IMR-90 (cell line): ENCODE measurements at regions not wholly inside any gene's neighbourhood (a gene's known extent, or its start where the extent isn't known, plus 50 kb on each side); places are given as distances from the start of the nearest gene placed in this dataset.

ENCODE experiments used
- ATAC-seq: fragments of 200-7000 bp; cut with Tn5 transposase; 2 replicates; pipeline ENCODE4 v1.9.1; 2020; ENCODE audit warnings: low read depth, mild to moderate bottlenecking, moderate library complexity
- BruUV-seq: library from RNA; stranded (reverse); fragments of 400-500 nt; replicated peaks from 2 replicates; lab custom pipeline; 2021; lab: Mats Ljungman, UMichigan
- CTCF ChIA-PET: fragments of 300-600 bp; formaldehyde crosslinking; extraction: SDS; loops from one replicate; lab custom pipeline; 2021; ENCODE audit warnings: antibody characterized with exemption; lab: Yijun Ruan, JAX
- POLR2A ChIA-PET: fragments of 300-600 bp; sonication (Branson Sonifier 250); formaldehyde crosslinking; loops from one replicate; lab custom pipeline; 2022; ENCODE audit warnings: antibody characterized with exemption; ENCODE audit not compliant: unreplicated experiment; lab: Charles Lee
- DNase-seq: peaks from one replicate; pipeline ENCODE4 v3.0.0; 2013
- H2AFZ ChIP-seq: replicated peaks from 2 replicates; pipeline ENCODE3; 2013; ENCODE audit warnings: low read length, mild to moderate bottlenecking; ENCODE audit not compliant: poor library complexity
- H2AK5ac ChIP-seq: 2 replicates; pipeline ENCODE4 v1.6.1; 2013; ENCODE audit warnings: low read depth, low read length, inconsistent platforms
- H2AK9ac ChIP-seq: replicated peaks from 2 replicates; pipeline ENCODE3; 2013; ENCODE audit warnings: mild to moderate bottlenecking, low read depth, low read length, moderate library complexity; ENCODE audit not compliant: poor library complexity
- H2BK120ac ChIP-seq: 2 replicates; pipeline ENCODE4 v1.6.1; 2013; ENCODE audit warnings: low read depth, low read length, inconsistent platforms
- H2BK15ac ChIP-seq: 3 replicates; pipeline ENCODE4 v1.6.1; 2013; ENCODE audit warnings: low read depth, low read length, inconsistent platforms
- H2BK20ac ChIP-seq: 2 replicates; pipeline ENCODE4 v1.6.1; 2013; ENCODE audit warnings: low read depth, mild to moderate bottlenecking, inconsistent platforms, low read length, moderate library complexity
- H2BK5ac ChIP-seq: 2 replicates; pipeline ENCODE4 v1.6.1; 2013; ENCODE audit warnings: mild to moderate bottlenecking, low read depth, low read length, inconsistent platforms; ENCODE audit not compliant: poor library complexity, severe bottlenecking
- H3K14ac ChIP-seq: replicated peaks from 2 replicates; pipeline ENCODE4 v1.6.1; 2013; ENCODE audit warnings: low read depth, low read length, inconsistent platforms
- H3K18ac ChIP-seq: 2 replicates; pipeline ENCODE4 v1.6.1; 2013; ENCODE audit warnings: low read depth, low read length, control low read depth
- H3K23ac ChIP-seq: 2 replicates; pipeline ENCODE4 v1.6.1; 2013; ENCODE audit warnings: low read depth, low read length, inconsistent platforms
- H3K27ac ChIP-seq: 2 replicates; pipeline ENCODE4 v1.5.1; 2013; ENCODE audit warnings: mild to moderate bottlenecking, control low read depth, low read length; ENCODE audit not compliant: insufficient read depth
- H3K27me3 ChIP-seq: 2 replicates; pipeline ENCODE4 v1.6.1; 2013; ENCODE audit warnings: low read length; ENCODE audit not compliant: control insufficient read depth, insufficient read depth
- H3K36me3 ChIP-seq: 2 replicates; pipeline ENCODE4 v1.6.1; 2013; ENCODE audit warnings: low read length, mixed read lengths; ENCODE audit not compliant: control insufficient read depth, insufficient read depth
- H3K4ac ChIP-seq: 2 replicates; pipeline ENCODE4 v1.6.1; 2013; ENCODE audit warnings: low read depth, low read length, inconsistent platforms
- H3K4me1 ChIP-seq: 2 replicates; pipeline ENCODE4 v1.6.1; 2013; ENCODE audit warnings: low read length, mixed read lengths; ENCODE audit not compliant: control insufficient read depth, insufficient read depth
- H3K4me2 ChIP-seq: 2 replicates; pipeline ENCODE4 v1.6.1; 2013; ENCODE audit warnings: low read depth, mild to moderate bottlenecking, control low read depth, low read length, moderate library complexity
- H3K4me3 ChIP-seq: 2 replicates; pipeline ENCODE4 v1.5.1; 2013; ENCODE audit warnings: low read depth, mild to moderate bottlenecking, control low read depth, low read length, moderate library complexity; ENCODE audit not compliant: insufficient read depth
- H3K56ac ChIP-seq: 2 replicates; pipeline ENCODE4 v1.6.1; 2013; ENCODE audit warnings: low read length, inconsistent platforms; ENCODE audit not compliant: insufficient read depth; ENCODE audit errors: extremely low read depth
- H3K79me1 ChIP-seq, 2 experiments: 2 replicates each; pipeline ENCODE4 v1.6.1; 2013; ENCODE audit warnings: low read length in 2 of 2, inconsistent platforms in 1 of 2, low read depth in 1 of 2
- H3K9ac ChIP-seq: 2 replicates; pipeline ENCODE4 v1.6.1; 2013; ENCODE audit warnings: low read depth, low read length, control low read depth
- H3K9me1 ChIP-seq: 2 replicates; pipeline ENCODE4 v1.6.1; 2013; ENCODE audit warnings: low read length, inconsistent platforms; ENCODE audit not compliant: insufficient read depth
- H3K9me3 ChIP-seq: 2 replicates; pipeline ENCODE4 v1.6.1; 2013; ENCODE audit warnings: low read length; ENCODE audit not compliant: control insufficient read depth, insufficient read depth
- H4K20me1 ChIP-seq: 2 replicates; pipeline ENCODE4 v1.6.1; 2013; ENCODE audit warnings: low read length, inconsistent platforms; ENCODE audit not compliant: insufficient read depth
- H4K5ac ChIP-seq: 2 replicates; pipeline ENCODE4 v1.6.1; 2013; ENCODE audit warnings: mild to moderate bottlenecking, low read depth, low read length, control low read depth
- H4K8ac ChIP-seq, 2 experiments: 2 replicates each; pipeline ENCODE4 v1.6.1; 2013; ENCODE audit warnings: low read depth in 2 of 2, low read length in 2 of 2, control low read depth in 1 of 2, inconsistent platforms in 1 of 2
- H4K91ac ChIP-seq: 2 replicates; pipeline ENCODE4 v1.6.1; 2013; ENCODE audit warnings: low read depth, low read length, inconsistent platforms; ENCODE audit not compliant: insufficient read depth
- BHLHE40 ChIP-seq: fragments of 150-350 bp; IDR thresholded peaks from 2 replicates; pipeline ENCODE4 v1.6.1; 2016; ENCODE audit warnings: mild to moderate bottlenecking, low read depth, low read length
- CEBPB ChIP-seq: IDR thresholded peaks from 2 replicates; pipeline ENCODE4 v1.6.1; 2012; ENCODE audit warnings: low read depth, low read length, improper control_type of control experiment
- CHD1 ChIP-seq: IDR thresholded peaks from 2 replicates; pipeline ENCODE4 v1.6.1; 2012; ENCODE audit warnings: low read depth, low read length, improper control_type of control experiment
- FOS ChIP-seq: fragments of 150-350 bp; IDR thresholded peaks from 2 replicates; pipeline ENCODE4 v1.6.1; 2016; ENCODE audit warnings: low read depth, low read length
- MAFK ChIP-seq: IDR thresholded peaks from 2 replicates; pipeline ENCODE4 v1.6.1; 2012; ENCODE audit warnings: low read depth, low read length, improper control_type of control experiment
- MXI1 ChIP-seq: IDR thresholded peaks from 2 replicates; pipeline ENCODE4 v1.6.1; 2012; ENCODE audit warnings: low read depth, mild to moderate bottlenecking, low read length, moderate library complexity, borderline replicate concordance
- POLR2A ChIP-seq: IDR thresholded peaks from 2 replicates; pipeline ENCODE4 v1.6.1; 2012; ENCODE audit warnings: mild to moderate bottlenecking, low read depth, low read length
- RAD21 ChIP-seq: IDR thresholded peaks from 2 replicates; pipeline ENCODE4 v1.6.1; 2012; ENCODE audit warnings: low read length, improper control_type of control experiment
- dilution Hi-C: fragments of 300-500 bp; cut with HindIII; formaldehyde crosslinking; loops from one replicate; pipeline ENCODE4 v1.14.3; 2018; ENCODE audit warnings: low sequenced_read_pairs; ENCODE audit not compliant: unreplicated experiment
- in situ Hi-C: fragments of 300-500 bp; cut with MboI; formaldehyde crosslinking; loops from 3 replicates; pipeline ENCODE4 v1.14.3; 2019; ENCODE audit warnings: low sequenced_read_pairs, inconsistent platforms, mixed read lengths
- intact Hi-C: fragments of 100-400 bp; cut with micrococcal nuclease; formaldehyde crosslinking; loops from 2 replicates; pipeline ENCODE4 v1.10.0; 2022
- TF ChIP-seq, protein P1 (sequence below): conservative IDR thresholded peaks from 2 replicates; pipeline ENCODE4 v1.5.1; 2012; ENCODE audit warnings: mild to moderate bottlenecking, low read depth, low read length, improper control_type of control experiment
- TF ChIP-seq, protein P2 (sequence below): fragments of 150-350 bp; IDR thresholded peaks from 2 replicates; pipeline ENCODE4 v1.6.1; 2016; ENCODE audit warnings: low read depth, mild to moderate bottlenecking, low read length, moderate library complexity, borderline replicate concordance

- no peak for DNase-seq
Observed at GRCh38 chr4:159768016-159768415, 665.1 kb downstream of the RAPGEF2 start.

More at GRCh38 chr4:159768016-159768415, 665.1 kb downstream of the RAPGEF2 start:
- H2BK15ac ChIP-seq, result no peak overlapping the region
- intact Hi-C loops, result no loop called here
- CTCF ChIA-PET, result no interaction called here
- no peak overlapping the region for H3K4ac ChIP-seq
- H3K4me2 ChIP-seq, result no peak overlapping the region
- H3K23ac ChIP-seq, result no peak overlapping the region
- TF ChIP-seq, protein P1, sequence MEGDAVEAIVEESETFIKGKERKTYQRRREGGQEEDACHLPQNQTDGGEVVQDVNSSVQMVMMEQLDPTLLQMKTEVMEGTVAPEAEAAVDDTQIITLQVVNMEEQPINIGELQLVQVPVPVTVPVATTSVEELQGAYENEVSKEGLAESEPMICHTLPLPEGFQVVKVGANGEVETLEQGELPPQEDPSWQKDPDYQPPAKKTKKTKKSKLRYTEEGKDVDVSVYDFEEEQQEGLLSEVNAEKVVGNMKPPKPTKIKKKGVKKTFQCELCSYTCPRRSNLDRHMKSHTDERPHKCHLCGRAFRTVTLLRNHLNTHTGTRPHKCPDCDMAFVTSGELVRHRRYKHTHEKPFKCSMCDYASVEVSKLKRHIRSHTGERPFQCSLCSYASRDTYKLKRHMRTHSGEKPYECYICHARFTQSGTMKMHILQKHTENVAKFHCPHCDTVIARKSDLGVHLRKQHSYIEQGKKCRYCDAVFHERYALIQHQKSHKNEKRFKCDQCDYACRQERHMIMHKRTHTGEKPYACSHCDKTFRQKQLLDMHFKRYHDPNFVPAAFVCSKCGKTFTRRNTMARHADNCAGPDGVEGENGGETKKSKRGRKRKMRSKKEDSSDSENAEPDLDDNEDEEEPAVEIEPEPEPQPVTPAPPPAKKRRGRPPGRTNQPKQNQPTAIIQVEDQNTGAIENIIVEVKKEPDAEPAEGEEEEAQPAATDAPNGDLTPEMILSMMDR, result no peak
- no peak for TF ChIP-seq CEBPB
- no peak for TF ChIP-seq FOS
- no peak for TF ChIP-seq CHD1
- TF ChIP-seq RAD21, result no peak
- no peak for TF ChIP-seq MAFK
- TF ChIP-seq MXI1, result no peak
- no peak for TF ChIP-seq POLR2A
- TF ChIP-seq, protein P2, sequence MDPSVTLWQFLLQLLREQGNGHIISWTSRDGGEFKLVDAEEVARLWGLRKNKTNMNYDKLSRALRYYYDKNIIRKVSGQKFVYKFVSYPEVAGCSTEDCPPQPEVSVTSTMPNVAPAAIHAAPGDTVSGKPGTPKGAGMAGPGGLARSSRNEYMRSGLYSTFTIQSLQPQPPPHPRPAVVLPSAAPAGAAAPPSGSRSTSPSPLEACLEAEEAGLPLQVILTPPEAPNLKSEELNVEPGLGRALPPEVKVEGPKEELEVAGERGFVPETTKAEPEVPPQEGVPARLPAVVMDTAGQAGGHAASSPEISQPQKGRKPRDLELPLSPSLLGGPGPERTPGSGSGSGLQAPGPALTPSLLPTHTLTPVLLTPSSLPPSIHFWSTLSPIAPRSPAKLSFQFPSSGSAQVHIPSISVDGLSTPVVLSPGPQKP, result no peak
- TF ChIP-seq BHLHE40, result no peak
- no peak overlapping the region for H2BK120ac ChIP-seq
- BruUV-seq, result no TSS peak
- 0 out of 2 replicates have a peak, but pooled peaks cover 2% of the 10 kb centered on the region for H3K9me3 ChIP-seq
- H2BK20ac ChIP-seq, result no peak overlapping the region
- H3K36me3 ChIP-seq, result no peaks in the 10 kb centered on the region
- no peaks in the 10 kb centered on the region for H3K79me1 ChIP-seq
- no peaks in the 10 kb centered on the region for H4K20me1 ChIP-seq
- no peak overlapping the region for H2AFZ ChIP-seq
- POLR2A ChIA-PET, result no interaction called here
- H3K14ac ChIP-seq, result no peak overlapping the region
- H2AK9ac ChIP-seq, result no peak overlapping the region
- H4K5ac ChIP-seq, result no peak overlapping the region
- no peak overlapping the region for H4K8ac ChIP-seq
- H2AK5ac ChIP-seq, result no peak overlapping the region
- H2BK5ac ChIP-seq, result no peak overlapping the region
- H3K9me1 ChIP-seq, result no peaks in the 10 kb centered on the region
- H3K27me3 ChIP-seq, result no peaks in the 10 kb centered on the region
- no peak overlapping the region for H4K91ac ChIP-seq
- in situ Hi-C loops, result no loop called here
- dilution Hi-C loops, result no loop called here
- no peaks in the 10 kb centered on the region for H3K4me1 ChIP-seq
- H3K18ac ChIP-seq, result no peak overlapping the region
- no peak overlapping the region for H3K27ac ChIP-seq
- H3K4me3 ChIP-seq, result no peak overlapping the region
- ATAC-seq, result no peak
- H3K9ac ChIP-seq, result no peak overlapping the region
- H3K56ac ChIP-seq, result no peak overlapping the region
